SK-N-MC (cell line): ENCODE measurements at regions not wholly inside any gene's neighbourhood (a gene's known extent, or its start where the extent isn't known, plus 50 kb on each side); places are given as distances from the start of the nearest gene placed in this dataset.

Experiments used
- EZH2 ChIP-seq: fragments of 200-600 bp; sonication (generic); IDR thresholded peaks from one replicate; pipeline ENCODE4 v1.6.1; 2017; ENCODE audit warnings: antibody characterized with exemption
- POLR2AphosphoS5 ChIP-seq: IDR thresholded peaks from 2 replicates; pipeline ENCODE4 v1.6.1; 2012; ENCODE audit warnings: mild to moderate bottlenecking, low read depth, low read length, borderline replicate concordance

DNA sequence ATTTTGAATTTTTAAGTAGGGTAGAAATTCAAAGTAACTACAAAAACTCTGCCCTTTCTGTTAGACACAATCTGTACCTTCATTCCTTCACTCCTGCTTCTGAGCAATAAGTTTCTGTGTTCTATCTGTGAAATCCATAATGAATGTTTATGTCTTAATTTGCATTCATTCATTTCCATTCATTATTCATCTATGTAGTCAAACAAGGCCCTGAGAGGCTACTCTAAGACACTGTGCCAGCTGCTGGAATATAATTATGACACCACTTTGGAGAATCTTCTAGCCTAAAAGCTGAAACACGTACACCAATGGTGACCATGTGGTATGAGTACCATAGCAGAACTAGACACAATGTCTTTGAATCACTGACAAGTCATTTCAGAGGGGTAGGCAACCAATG lies 199.9 kb upstream of the FAR2 start:
- TF ChIP-seq POLR2AphosphoS5 = no peak
- TF ChIP-seq EZH2 = no peak
